KOPT-K1 (cell line): ENCODE measurements at regions not wholly inside any gene's neighbourhood (a gene's known extent, or its start where the extent isn't known, plus 50 kb on each side); places are given as distances from the start of the nearest gene placed in this dataset.
"Not testable (repeated sequence)": the region's sequence is repeated elsewhere in the genome, so short reads cannot be mapped to it uniquely, and the experiment has no call there.

Source experiments
- H3K27ac ChIP-seq: fragments of 200-600 bp; sonication (generic); 2 replicates; pipeline ENCODE4 v1.5.1; 2016; ENCODE audit warnings: antibody characterized with exemption, mild to moderate bottlenecking, low read depth, low read length; ENCODE audit not compliant: poor library complexity, severe bottlenecking
- H3K36me3 ChIP-seq: fragments of 200-600 bp; sonication (generic); 2 replicates; pipeline ENCODE4 v1.5.1; 2017; ENCODE audit warnings: antibody characterized with exemption, mild to moderate bottlenecking, low read length, moderate library complexity; ENCODE audit not compliant: insufficient read depth
- H3K9me3 ChIP-seq: fragments of 200-600 bp; sonication (generic); 2 replicates; pipeline ENCODE4 v1.5.1; 2017; ENCODE audit warnings: antibody characterized with exemption, low read length, mild to moderate bottlenecking; ENCODE audit not compliant: insufficient read depth, poor library complexity, severe bottlenecking

- Histone ChIP-seq H3K27ac (no peak overlapping the region), H3K9me3 (no peaks in the 10 kb centered on the region), H3K36me3 (no peaks in the 10 kb centered on the region)
Measured at GRCh38 chr13:81393110-81393509, 1052.2 kb upstream of the SPRY2 start.

GRCh38 chr13:81388400-81388799, 1047.5 kb upstream of the SPRY2 start:
- Histone ChIP-seq H3K36me3 (no peaks in the 10 kb centered on the region), H3K27ac (no peak overlapping the region), H3K9me3 (no peaks in the 10 kb centered on the region)

- Histone ChIP-seq H3K9me3 (no peaks in the 10 kb centered on the region), H3K27ac (no peak overlapping the region), H3K36me3 (no peaks in the 10 kb centered on the region)
Measured at GRCh38 chr13:81383444-81383843, 1042.5 kb upstream of the SPRY2 start.

GRCh38 chr13:81382246-81382645, 1041.3 kb upstream of the SPRY2 start:
- Histone ChIP-seq H3K27ac (no peak overlapping the region), H3K9me3 (no peaks in the 10 kb centered on the region)

GRCh38 chr13:81381560-81381959, 1040.6 kb upstream of the SPRY2 start:
- Histone ChIP-seq H3K36me3 (no peaks in the 10 kb centered on the region), H3K27ac (no peak overlapping the region), H3K9me3 (no peaks in the 10 kb centered on the region)

More at GRCh38 chr13:81382246-81382645, 1041.3 kb upstream of the SPRY2 start:
- H3K36me3 ChIP-seq: no peaks in the 10 kb centered on the region

- no peaks in the 10 kb centered on the region for H3K36me3 ChIP-seq
- no peaks in the 10 kb centered on the region for H3K9me3 ChIP-seq
- no peak overlapping the region for H3K27ac ChIP-seq
Measured at GRCh38 chr13:81379183-81379582, 1038.3 kb upstream of the SPRY2 start.

- Histone ChIP-seq H3K9me3 (no peaks in the 10 kb centered on the region), H3K36me3 (no peaks in the 10 kb centered on the region), H3K27ac (no peak overlapping the region)
Measured at GRCh38 chr13:81377921-81378320, 1037.0 kb upstream of the SPRY2 start.

- Histone ChIP-seq H3K27ac (no peak overlapping the region), H3K9me3 (no peaks in the 10 kb centered on the region), H3K36me3 (no peaks in the 10 kb centered on the region)
Measured at GRCh38 chr13:81375709-81376108, 1034.8 kb upstream of the SPRY2 start.

GRCh38 chr13:81362711-81363110, 1021.8 kb upstream of the SPRY2 start:
- not testable (repeated sequence) for H3K9me3 ChIP-seq, H3K27ac ChIP-seq, H3K36me3 ChIP-seq

GRCh38 chr13:81350056-81350455, 1009.1 kb upstream of the SPRY2 start:
- Histone ChIP-seq H3K36me3 (no peaks in the 10 kb centered on the region), H3K9me3 (no peaks in the 10 kb centered on the region), H3K27ac (no peak overlapping the region)

- not testable (repeated sequence) for H3K36me3 ChIP-seq, H3K9me3 ChIP-seq, H3K27ac ChIP-seq
Measured at GRCh38 chr13:81340118-81341069, 999.5 kb upstream of the SPRY2 start.

- not testable (repeated sequence) for H3K9me3 ChIP-seq, H3K36me3 ChIP-seq, H3K27ac ChIP-seq
Measured at GRCh38 chr13:81339666-81340065, 998.7 kb upstream of the SPRY2 start.

GRCh38 chr13:81334481-81334880, 993.6 kb upstream of the SPRY2 start:
- no peak overlapping the region for H3K27ac ChIP-seq
- H3K9me3 ChIP-seq: no peaks in the 10 kb centered on the region
- H3K36me3 ChIP-seq: no peaks in the 10 kb centered on the region

GRCh38 chr13:81326913-81327312, 986.0 kb upstream of the SPRY2 start:
- Histone ChIP-seq H3K9me3 (no peaks in the 10 kb centered on the region), H3K36me3 (no peaks in the 10 kb centered on the region), H3K27ac (no peak overlapping the region)

- Histone ChIP-seq H3K36me3 (no peaks in the 10 kb centered on the region), H3K27ac (no peak overlapping the region), H3K9me3 (no peaks in the 10 kb centered on the region)
Measured at GRCh38 chr13:81320516-81320915, 979.6 kb upstream of the SPRY2 start.

- no peak overlapping the region for H3K27ac ChIP-seq
- no peaks in the 10 kb centered on the region for H3K36me3 ChIP-seq
- H3K9me3 ChIP-seq: no peaks in the 10 kb centered on the region
Measured at GRCh38 chr13:81319351-81319750, 978.4 kb upstream of the SPRY2 start.
